SK-N-SH treated with all-trans-retinoic acid at 6 μM for 48 hours (cell line): ENCODE measurements at regions not wholly inside any gene's neighbourhood (a gene's known extent, or its start where the extent isn't known, plus 50 kb on each side); places are given as distances from the start of the nearest gene placed in this dataset.

Source experiments
- ARNTL ChIP-seq: fragments of 450-650 bp; formaldehyde crosslinking; IDR thresholded peaks from 2 replicates; pipeline ENCODE4 v1.5.0; 2020; ENCODE audit warnings: low read depth, mild to moderate bottlenecking, moderate library complexity, borderline replicate concordance
- BACH2 ChIP-seq: fragments of 250-450 bp; sonication (Bioruptor Pico); IDR thresholded peaks from 2 replicates; pipeline ENCODE4 v1.9.0; 2021; ENCODE audit warnings: mild to moderate bottlenecking, borderline replicate concordance
- CREB5 ChIP-seq: fragments of 250-450 bp; sonication (Bioruptor Pico); IDR thresholded peaks from 2 replicates; pipeline ENCODE4 v1.5.1; 2020; ENCODE audit warnings: low read depth, mild to moderate bottlenecking, moderate library complexity
- CSRNP3 ChIP-seq: fragments of 250-450 bp; sonication (Bioruptor Pico); IDR thresholded peaks from 2 replicates; pipeline ENCODE4 v1.5.1; 2021; ENCODE audit warnings: mild to moderate bottlenecking, moderate library complexity
- PATZ1 ChIP-seq: fragments of 250-450 bp; sonication (Bioruptor Pico); IDR thresholded peaks from 2 replicates; pipeline ENCODE4 v1.8.0; 2020; ENCODE audit warnings: mild to moderate bottlenecking, moderate library complexity, borderline replicate concordance
- RARB ChIP-seq: fragments of 250-450 bp; sonication (Bioruptor Pico); IDR thresholded peaks from 2 replicates; pipeline ENCODE4 v1.8.0; 2021; ENCODE audit warnings: mild to moderate bottlenecking, moderate library complexity
- TCF4 ChIP-seq: fragments of 250-450 bp; sonication (Bioruptor Pico); IDR thresholded peaks from 2 replicates; pipeline ENCODE4 v1.8.0; 2021; ENCODE audit warnings: mild to moderate bottlenecking, moderate library complexity, borderline replicate concordance
- ZC3H10 ChIP-seq: fragments of 250-450 bp; sonication (Bioruptor Pico); IDR thresholded peaks from 2 replicates; pipeline ENCODE4 v1.5.1; 2021; ENCODE audit warnings: mild to moderate bottlenecking, moderate library complexity
- ZFP3 ChIP-seq: fragments of 250-450 bp; sonication (Bioruptor Pico); IDR thresholded peaks from 2 replicates; pipeline ENCODE4 v1.5.0; 2020; ENCODE audit warnings: mild to moderate bottlenecking, moderate library complexity
- ZNF565 ChIP-seq: fragments of 450-650 bp; formaldehyde crosslinking; conservative IDR thresholded peaks from 2 replicates; pipeline ENCODE4 v1.5.0; 2020; ENCODE audit warnings: low read depth, mild to moderate bottlenecking, moderate library complexity

- TF ChIP-seq ZNF565 (CRISPR knock-in tag) (no peak), ZFP3 (no peak), ARNTL (CRISPR knock-in tag) (no peak), ZC3H10 (CRISPR knock-in tag) (no peak), BACH2 (CRISPR knock-in tag) (no peak), CREB5 (CRISPR knock-in tag) (no peak), RARB (no peak), TCF4 (no peak), CSRNP3 (CRISPR knock-in tag) (no peak), PATZ1 (CRISPR knock-in tag) (no peak)
Observed at GRCh38 chr14:51331486-51332367, 91.7 kb downstream of the TMX1 start.
